ENCODE measurements at regions not wholly inside any gene's neighbourhood (a gene's known extent, or its start where the extent isn't known, plus 50 kb on each side); places are given as distances from the start of the nearest gene placed in this dataset.

DNA sequence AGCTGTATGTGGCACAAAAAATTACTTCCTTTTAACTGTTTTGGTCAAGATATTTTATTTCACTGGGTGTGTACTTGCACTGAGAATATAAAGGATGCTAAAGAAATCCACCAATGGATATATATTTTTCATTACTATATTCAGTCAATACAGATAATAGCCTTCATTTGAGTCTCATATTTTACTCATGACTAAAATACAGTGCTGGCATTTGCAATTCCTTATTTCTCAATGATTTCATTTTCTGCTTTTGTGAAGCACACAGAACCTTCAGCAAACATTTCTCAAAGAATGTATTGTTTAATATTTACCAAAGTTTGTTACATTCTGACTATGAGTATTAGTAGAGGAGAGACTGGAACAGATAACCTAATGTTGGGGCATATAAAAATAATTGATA is 93.2 kb upstream of the SOX5 start:
- BruUV-seq (replicated peaks): no TSS peak
- Histone ChIP-seq H3K36me3 (replicated peaks in 1 of 2; ENCODE audit: control insufficient read depth in 1 of 2, insufficient read depth in 2 of 2, low read length in 2 of 2) (no peaks in the 10 kb centered on the region), H4K20me1 (ENCODE audit: insufficient read depth, low read length) (no peaks in the 10 kb centered on the region), H3K9ac (ENCODE audit: insufficient read depth, low read depth, low read length) (no peak overlapping the region), H3K27me3 (ENCODE audit: control insufficient read depth in 1 of 2, insufficient read depth in 2 of 2, low read length in 2 of 2) (no peaks in the 10 kb centered on the region), H3K4me1 (ENCODE audit: insufficient read depth, low read length) (peaks cover 94% of the 10 kb centered on the region), H3K4me3 (replicated peaks in 1 of 3; ENCODE audit: insufficient read depth in 1 of 3, low read depth in 2 of 3, low read length in 3 of 3) (no peak overlapping the region; a peak in 2 of 6 replicates), H2AFZ (ENCODE audit: low read length) (no peak overlapping the region), H3K79me2 (ENCODE audit: insufficient read depth, low read length) (peaks cover 2% of the 10 kb centered on the region), H3K9me3 (ENCODE audit: low read length) (no peaks in the 10 kb centered on the region), H3K27ac (ENCODE audit: extremely low read length, insufficient read depth, low read length) (peak overlapping the region; percentile 37), H3K4me2 (ENCODE audit: low read depth, low read length) (no peak overlapping the region)
- DNase-seq (ENCODE audit: low spot score) (peak; percentile 24), FAIRE-seq (no peak), ATAC-seq (no peak)
- ChIA-PET CTCF (ENCODE audit: low intra/inter-chr PET ratio, low total read pairs) (no interaction called here), POLR2A (no interaction called here)
- in situ Hi-C loops (cut with HindIII; ENCODE audit: extremely low pct_ligation_motif_present, low pct_unique_long_range_greater_than_20kb) (no loop called here), intact Hi-C loops (cut with micrococcal nuclease; ENCODE audit: unreplicated experiment) (no loop called here)
- TF ChIP-seq, protein P1, sequence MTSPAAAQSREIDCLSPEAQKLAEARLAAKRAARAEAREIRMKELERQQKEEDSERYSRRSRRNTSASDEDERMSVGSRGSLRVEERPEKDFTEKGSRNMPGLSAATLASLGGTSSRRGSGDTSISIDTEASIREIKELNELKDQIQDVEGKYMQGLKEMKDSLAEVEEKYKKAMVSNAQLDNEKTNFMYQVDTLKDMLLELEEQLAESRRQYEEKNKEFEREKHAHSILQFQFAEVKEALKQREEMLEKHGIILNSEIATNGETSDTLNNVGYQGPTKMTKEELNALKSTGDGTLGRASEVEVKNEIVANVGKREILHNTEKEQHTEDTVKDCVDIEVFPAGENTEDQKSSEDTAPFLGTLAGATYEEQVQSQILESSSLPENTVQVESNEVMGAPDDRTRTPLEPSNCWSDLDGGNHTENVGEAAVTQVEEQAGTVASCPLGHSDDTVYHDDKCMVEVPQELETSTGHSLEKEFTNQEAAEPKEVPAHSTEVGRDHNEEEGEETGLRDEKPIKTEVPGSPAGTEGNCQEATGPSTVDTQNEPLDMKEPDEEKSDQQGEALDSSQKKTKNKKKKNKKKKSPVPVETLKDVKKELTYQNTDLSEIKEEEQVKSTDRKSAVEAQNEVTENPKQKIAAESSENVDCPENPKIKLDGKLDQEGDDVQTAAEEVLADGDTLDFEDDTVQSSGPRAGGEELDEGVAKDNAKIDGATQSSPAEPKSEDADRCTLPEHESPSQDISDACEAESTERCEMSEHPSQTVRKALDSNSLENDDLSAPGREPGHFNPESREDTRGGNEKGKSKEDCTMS (CRISPR knock-in tag; conservative IDR thresholded peaks at IDR 0.05): no peak
- TF ChIP-seq ZNF160 (CRISPR knock-in tag; IDR thresholded peaks at IDR 0.05): no peak
- TF ChIP-seq, protein P2, sequence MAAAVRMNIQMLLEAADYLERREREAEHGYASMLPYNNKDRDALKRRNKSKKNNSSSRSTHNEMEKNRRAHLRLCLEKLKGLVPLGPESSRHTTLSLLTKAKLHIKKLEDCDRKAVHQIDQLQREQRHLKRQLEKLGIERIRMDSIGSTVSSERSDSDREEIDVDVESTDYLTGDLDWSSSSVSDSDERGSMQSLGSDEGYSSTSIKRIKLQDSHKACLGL (CRISPR knock-in tag; IDR thresholded peaks at IDR 0.05): no peak
- TF ChIP-seq, protein P3, sequence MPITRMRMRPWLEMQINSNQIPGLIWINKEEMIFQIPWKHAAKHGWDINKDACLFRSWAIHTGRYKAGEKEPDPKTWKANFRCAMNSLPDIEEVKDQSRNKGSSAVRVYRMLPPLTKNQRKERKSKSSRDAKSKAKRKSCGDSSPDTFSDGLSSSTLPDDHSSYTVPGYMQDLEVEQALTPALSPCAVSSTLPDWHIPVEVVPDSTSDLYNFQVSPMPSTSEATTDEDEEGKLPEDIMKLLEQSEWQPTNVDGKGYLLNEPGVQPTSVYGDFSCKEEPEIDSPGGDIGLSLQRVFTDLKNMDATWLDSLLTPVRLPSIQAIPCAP (CRISPR knock-in tag; IDR thresholded peaks at IDR 0.05; ENCODE audit: low read depth): no peak
- TF ChIP-seq ZNF616 (CRISPR knock-in tag; IDR thresholded peaks at IDR 0.05; ENCODE audit: low read depth): no peak
- TF ChIP-seq WIZ (CRISPR knock-in tag; IDR thresholded peaks at IDR 0.05): no peak
- TF ChIP-seq, protein P4, sequence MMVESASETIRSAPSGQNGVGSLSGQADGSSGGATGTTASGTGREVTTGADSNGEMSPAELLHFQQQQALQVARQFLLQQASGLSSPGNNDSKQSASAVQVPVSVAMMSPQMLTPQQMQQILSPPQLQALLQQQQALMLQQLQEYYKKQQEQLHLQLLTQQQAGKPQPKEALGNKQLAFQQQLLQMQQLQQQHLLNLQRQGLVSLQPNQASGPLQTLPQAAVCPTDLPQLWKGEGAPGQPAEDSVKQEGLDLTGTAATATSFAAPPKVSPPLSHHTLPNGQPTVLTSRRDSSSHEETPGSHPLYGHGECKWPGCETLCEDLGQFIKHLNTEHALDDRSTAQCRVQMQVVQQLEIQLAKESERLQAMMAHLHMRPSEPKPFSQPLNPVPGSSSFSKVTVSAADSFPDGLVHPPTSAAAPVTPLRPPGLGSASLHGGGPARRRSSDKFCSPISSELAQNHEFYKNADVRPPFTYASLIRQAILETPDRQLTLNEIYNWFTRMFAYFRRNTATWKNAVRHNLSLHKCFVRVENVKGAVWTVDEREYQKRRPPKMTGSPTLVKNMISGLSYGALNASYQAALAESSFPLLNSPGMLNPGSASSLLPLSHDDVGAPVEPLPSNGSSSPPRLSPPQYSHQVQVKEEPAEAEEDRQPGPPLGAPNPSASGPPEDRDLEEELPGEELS (CRISPR knock-in tag; IDR thresholded peaks at IDR 0.05): no peak
- no peak for TF ChIP-seq BORCS8-MEF2B (CRISPR knock-in tag; IDR thresholded peaks at IDR 0.05)
- TF ChIP-seq, protein P5, sequence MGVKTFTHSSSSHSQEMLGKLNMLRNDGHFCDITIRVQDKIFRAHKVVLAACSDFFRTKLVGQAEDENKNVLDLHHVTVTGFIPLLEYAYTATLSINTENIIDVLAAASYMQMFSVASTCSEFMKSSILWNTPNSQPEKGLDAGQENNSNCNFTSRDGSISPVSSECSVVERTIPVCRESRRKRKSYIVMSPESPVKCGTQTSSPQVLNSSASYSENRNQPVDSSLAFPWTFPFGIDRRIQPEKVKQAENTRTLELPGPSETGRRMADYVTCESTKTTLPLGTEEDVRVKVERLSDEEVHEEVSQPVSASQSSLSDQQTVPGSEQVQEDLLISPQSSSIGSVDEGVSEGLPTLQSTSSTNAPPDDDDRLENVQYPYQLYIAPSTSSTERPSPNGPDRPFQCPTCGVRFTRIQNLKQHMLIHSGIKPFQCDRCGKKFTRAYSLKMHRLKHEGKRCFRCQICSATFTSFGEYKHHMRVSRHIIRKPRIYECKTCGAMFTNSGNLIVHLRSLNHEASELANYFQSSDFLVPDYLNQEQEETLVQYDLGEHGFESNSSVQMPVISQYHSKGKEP (CRISPR knock-in tag; IDR thresholded peaks at IDR 0.05): no peak
- TF ChIP-seq, protein P6, sequence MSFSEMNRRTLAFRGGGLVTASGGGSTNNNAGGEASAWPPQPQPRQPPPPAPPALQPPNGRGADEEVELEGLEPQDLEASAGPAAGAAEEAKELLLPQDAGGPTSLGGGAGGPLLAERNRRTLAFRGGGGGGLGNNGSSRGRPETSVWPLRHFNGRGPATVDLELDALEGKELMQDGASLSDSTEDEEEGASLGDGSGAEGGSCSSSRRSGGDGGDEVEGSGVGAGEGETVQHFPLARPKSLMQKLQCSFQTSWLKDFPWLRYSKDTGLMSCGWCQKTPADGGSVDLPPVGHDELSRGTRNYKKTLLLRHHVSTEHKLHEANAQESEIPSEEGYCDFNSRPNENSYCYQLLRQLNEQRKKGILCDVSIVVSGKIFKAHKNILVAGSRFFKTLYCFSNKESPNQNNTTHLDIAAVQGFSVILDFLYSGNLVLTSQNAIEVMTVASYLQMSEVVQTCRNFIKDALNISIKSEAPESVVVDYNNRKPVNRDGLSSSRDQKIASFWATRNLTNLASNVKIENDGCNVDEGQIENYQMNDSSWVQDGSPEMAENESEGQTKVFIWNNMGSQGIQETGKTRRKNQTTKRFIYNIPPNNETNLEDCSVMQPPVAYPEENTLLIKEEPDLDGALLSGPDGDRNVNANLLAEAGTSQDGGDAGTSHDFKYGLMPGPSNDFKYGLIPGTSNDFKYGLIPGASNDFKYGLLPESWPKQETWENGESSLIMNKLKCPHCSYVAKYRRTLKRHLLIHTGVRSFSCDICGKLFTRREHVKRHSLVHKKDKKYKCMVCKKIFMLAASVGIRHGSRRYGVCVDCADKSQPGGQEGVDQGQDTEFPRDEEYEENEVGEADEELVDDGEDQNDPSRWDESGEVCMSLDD (CRISPR knock-in tag; IDR thresholded peaks at IDR 0.05; ENCODE audit: borderline replicate concordance): no peak
- TF ChIP-seq, protein P7, sequence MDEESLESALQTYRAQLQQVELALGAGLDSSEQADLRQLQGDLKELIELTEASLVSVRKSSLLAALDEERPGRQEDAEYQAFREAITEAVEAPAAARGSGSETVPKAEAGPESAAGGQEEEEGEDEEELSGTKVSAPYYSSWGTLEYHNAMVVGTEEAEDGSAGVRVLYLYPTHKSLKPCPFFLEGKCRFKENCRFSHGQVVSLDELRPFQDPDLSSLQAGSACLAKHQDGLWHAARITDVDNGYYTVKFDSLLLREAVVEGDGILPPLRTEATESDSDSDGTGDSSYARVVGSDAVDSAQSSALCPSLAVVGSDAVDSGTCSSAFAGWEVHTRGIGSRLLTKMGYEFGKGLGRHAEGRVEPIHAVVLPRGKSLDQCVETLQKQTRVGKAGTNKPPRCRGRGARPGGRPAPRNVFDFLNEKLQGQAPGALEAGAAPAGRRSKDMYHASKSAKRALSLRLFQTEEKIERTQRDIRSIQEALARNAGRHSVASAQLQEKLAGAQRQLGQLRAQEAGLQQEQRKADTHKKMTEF (CRISPR knock-in tag; IDR thresholded peaks at IDR 0.05): no peak

Measured in HepG2 (cell line).